Tibial nerve (tissue), 4 donors: ENCODE measurements at regions not wholly inside any gene's neighbourhood (a gene's known extent, or its start where the extent isn't known, plus 50 kb on each side); places are given as distances from the start of the nearest gene placed in this dataset.
"Not testable (repeated sequence)": the region's sequence is repeated elsewhere in the genome, so short reads cannot be mapped to it uniquely, and the experiment has no call there.

Source experiments
- DNase-seq, 2 donors: peaks; one replicate each; pipeline ENCODE4 v3.0.0-alpha.2; 2019; ENCODE audit warnings: low spot score in 2 of 2
- H3K27ac ChIP-seq, 4 donors: fragments of 200-600 bp; sonication (generic) in 3 of 4; one replicate each; pipeline ENCODE4 v1.5.1; 2017 to 2019; ENCODE audit warnings: mild to moderate bottlenecking in 1 of 4
- H3K27me3 ChIP-seq, 2 donors: fragments of 200-600 bp; sonication (generic) in 1 of 2; one replicate each; pipeline versions ENCODE4 v1.5.1 to v1.6.0; 2017 to 2019
- H3K36me3 ChIP-seq, 3 donors: fragments of 200-600 bp; sonication (generic); one replicate each; pipeline ENCODE4 v1.5.1; 2018 to 2019
- H3K4me1 ChIP-seq, 4 donors: fragments of 200-600 bp; sonication (generic) in 3 of 4; one replicate each; pipeline ENCODE4 v1.5.1; 2017 to 2019
- H3K4me3 ChIP-seq, 4 donors: fragments of 200-600 bp; sonication (generic) in 3 of 4; one replicate each; pipeline ENCODE4 v1.5.1; 2017 to 2019; ENCODE audit warnings: mild to moderate bottlenecking in 1 of 4, moderate library complexity in 1 of 4
- H3K9me3 ChIP-seq, 4 donors: fragments of 200-600 bp; sonication (generic) in 3 of 4; one replicate each; pipeline ENCODE4 v1.5.1; 2017 to 2019
- CTCF ChIP-seq, 5 experiments: fragments of 200-600 bp in 3 of 5; fragments of 450-650 bp in 2 of 5; sonication (generic) in 3 of 5; IDR thresholded peaks; one replicate each; pipeline ENCODE4 v1.5.1; 2016 to 2019; ENCODE audit warnings: antibody characterized with exemption in 5 of 5, mild to moderate bottlenecking in 3 of 5, moderate library complexity in 2 of 5
- EP300 ChIP-seq, 2 donors: sonication (generic); formaldehyde crosslinking; IDR thresholded peaks; one replicate each; pipeline ENCODE4 v1.6.1; 2017; ENCODE audit warnings: antibody characterized with exemption in 2 of 2, mild to moderate bottlenecking in 1 of 2
- POLR2A ChIP-seq, 2 donors: fragments of 450-650 bp; IDR thresholded peaks; one replicate each; pipeline ENCODE4 v1.6.1; 2017; ENCODE audit warnings: antibody characterized with exemption in 2 of 2, mild to moderate bottlenecking in 2 of 2, moderate library complexity in 2 of 2
- WGBS, 2 donors: methylation state at CpG; one replicate each; pipeline ENCODE4 v1.1.5; 2018; 5-methylcytosine and 5-hydroxymethylcytosine counted together

GRCh38 chr1:199029855-199030254, 391.0 kb downstream of the PTPRC start:
- H3K4me1 ChIP-seq = no peaks in the 10 kb centered on the region
- WGBS, 2 donors = 93 to 98% methylated on average over 2 of the region's 2 CpGs
- no peak for TF ChIP-seq POLR2A (IDR thresholded peaks at IDR 0.05)
- DNase-seq = no peak
- no peaks in the 10 kb centered on the region for H3K36me3 ChIP-seq
- H3K4me3 ChIP-seq = no peak overlapping the region
- peaks cover 0 to 2% (median 0%) of the 10 kb centered on the region in 4 donors for H3K9me3 ChIP-seq
- no peaks in the 10 kb centered on the region for H3K27me3 ChIP-seq
- no peak overlapping the region for H3K27ac ChIP-seq

- not testable (repeated sequence) for H3K4me1 ChIP-seq, DNase-seq, H3K36me3 ChIP-seq, H3K27me3 ChIP-seq, H3K4me3 ChIP-seq, H3K27ac ChIP-seq, H3K9me3 ChIP-seq
- 94 to 96% methylated on average over 2 of the region's 2 CpGs for WGBS, 2 donors
Observed at GRCh38 chr1:199030541-199030940, 391.7 kb downstream of the PTPRC start.

- H3K36me3 ChIP-seq, H3K4me1 ChIP-seq, DNase-seq, H3K9me3 ChIP-seq, H3K27ac ChIP-seq, H3K27me3 ChIP-seq, H3K4me3 ChIP-seq: not testable (repeated sequence)
- WGBS, 2 donors = 79 to 94% methylated on average over 1 of the region's 1 CpG
Observed at GRCh38 chr1:199031170-199031569, 392.3 kb downstream of the PTPRC start.

- H3K9me3 ChIP-seq, H3K4me3 ChIP-seq, H3K4me1 ChIP-seq, DNase-seq, H3K27ac ChIP-seq, H3K36me3 ChIP-seq, H3K27me3 ChIP-seq: not testable (repeated sequence)
- WGBS, 2 donors = 88 to 90% methylated on average over 3 of the region's 3 CpGs
Observed at GRCh38 chr1:199032479-199032878, 393.6 kb downstream of the PTPRC start.

GRCh38 chr1:199033661-199034060, 394.8 kb downstream of the PTPRC start:
- H3K9me3 ChIP-seq = peaks cover 0 to 2% (median 0%) of the 10 kb centered on the region in 4 donors
- no peak overlapping the region for H3K27ac ChIP-seq
- TF ChIP-seq CTCF (IDR thresholded peaks at IDR 0.05) = no peak
- no peaks in the 10 kb centered on the region for H3K36me3 ChIP-seq
- no peaks in the 10 kb centered on the region for H3K27me3 ChIP-seq
- no peak for DNase-seq
- no peak overlapping the region for H3K4me3 ChIP-seq
- H3K4me1 ChIP-seq = no peaks in the 10 kb centered on the region

- 60 to 64% methylated on average over 3 of the region's 3 CpGs for WGBS, 2 donors
- TF ChIP-seq EP300 (IDR thresholded peaks at IDR 0.05) = no peak
- no peak for TF ChIP-seq CTCF (IDR thresholded peaks at IDR 0.05)
- TF ChIP-seq POLR2A (IDR thresholded peaks at IDR 0.05) = no peak
- no peaks in the 10 kb centered on the region for H3K27me3 ChIP-seq
- no peaks in the 10 kb centered on the region for H3K36me3 ChIP-seq
- H3K4me1 ChIP-seq = no peaks in the 10 kb centered on the region
- H3K27ac ChIP-seq = no peak overlapping the region
- no peaks in the 10 kb centered on the region for H3K9me3 ChIP-seq
- H3K4me3 ChIP-seq = no peak overlapping the region
- no peak for DNase-seq
Observed at GRCh38 chr1:199038156-199038555, 399.3 kb downstream of the PTPRC start.

- Histone ChIP-seq H3K4me1 (no peaks in the 10 kb centered on the region), H3K36me3 (no peaks in the 10 kb centered on the region), H3K4me3 (no peak overlapping the region), H3K27ac (no peak overlapping the region), H3K27me3 (no peaks in the 10 kb centered on the region), H3K9me3 (no peaks in the 10 kb centered on the region)
- WGBS, 2 donors = 78 to 90% methylated on average over 1 of the region's 1 CpG
- TF ChIP-seq POLR2A (IDR thresholded peaks at IDR 0.05) (no peak), EP300 (IDR thresholded peaks at IDR 0.05) (no peak), CTCF (IDR thresholded peaks at IDR 0.05) (no peak)
- DNase-seq = no peak
Observed at GRCh38 chr1:199040076-199040905, 401.5 kb downstream of the PTPRC start.
